ENCODE measurements at regions not wholly inside any gene's neighbourhood (a gene's known extent, or its start where the extent isn't known, plus 50 kb on each side); places are given as distances from the start of the nearest gene placed in this dataset.

GRCh38 chr1:102661481-102661880 lies 446.8 kb downstream of the COL11A1 start:
- no peak for TF ChIP-seq CTCF (IDR thresholded peaks at IDR 0.05; ENCODE audit: poor library complexity, severe bottlenecking)
- no peak for TF ChIP-seq EP300 (conservative IDR thresholded peaks at IDR 0.05; ENCODE audit: poor library complexity, severe bottlenecking)

Data from neural cell (in vitro differentiated cells).